Glomerular visceral epithelial cell (primary cell): ENCODE measurements at regions not wholly inside any gene's neighbourhood (a gene's known extent, or its start where the extent isn't known, plus 50 kb on each side); places are given as distances from the start of the nearest gene placed in this dataset.
"Not testable (repeated sequence)": the region's sequence is repeated elsewhere in the genome, so short reads cannot be mapped to it uniquely, and the experiment has no call there.

Experiments
- DNase-seq: peaks from one replicate; pipeline ENCODE4 v3.0.0-alpha.2; 2016; ENCODE audit errors: extremely low spot score

DNA sequence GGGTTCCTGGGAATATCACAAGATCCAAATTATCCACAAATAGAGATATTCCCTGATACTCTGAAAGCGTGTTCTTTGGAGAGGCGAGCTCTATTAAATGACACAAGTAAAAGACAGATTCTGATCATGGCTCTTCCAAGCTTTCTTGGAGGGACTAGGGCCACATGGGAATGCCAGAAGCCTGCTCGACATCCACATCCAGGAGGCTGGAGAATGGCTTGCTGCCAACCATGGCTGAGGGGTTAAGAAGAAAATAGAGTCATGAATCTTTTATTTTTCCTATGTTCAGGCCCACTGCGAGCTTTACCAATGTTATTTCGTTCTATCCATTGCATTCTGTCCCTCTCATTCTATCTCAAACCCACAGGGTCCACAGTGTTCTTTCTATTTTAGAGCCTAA is 1018.0 kb upstream of the CELF2 start:
- no peak for DNase-seq

- DNase-seq = no peak
Observed at GRCh38 chr10:10007957-10008356, 1009.7 kb upstream of the CELF2 start.

GRCh38 chr10:10010397-10010796 is 1007.3 kb upstream of the CELF2 start:
- DNase-seq = no peak

GRCh38 chr10:10014846-10015245 is 1002.8 kb upstream of the CELF2 start:
- DNase-seq = no peak

DNA sequence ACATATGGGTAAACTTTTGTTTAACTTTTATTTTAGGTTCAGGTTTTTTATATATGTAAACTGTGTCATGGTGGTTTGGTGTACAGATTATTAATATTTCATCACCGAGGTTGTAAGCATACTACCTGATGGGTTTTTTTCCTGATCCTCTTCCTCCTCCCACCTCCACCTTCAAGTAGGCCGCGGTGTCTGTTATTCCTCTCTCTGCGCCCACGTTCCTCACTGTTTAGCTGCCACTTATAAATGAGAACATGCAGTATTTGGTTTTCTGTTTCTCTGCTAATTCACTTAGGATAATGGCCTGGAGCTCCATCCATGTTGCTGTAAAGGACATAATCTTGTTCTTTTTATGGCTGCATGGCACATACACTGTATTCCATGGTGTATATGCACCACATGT is 1000.0 kb upstream of the CELF2 start:
- no peak for DNase-seq

- DNase-seq = no peak
Observed at GRCh38 chr10:10020945-10021344, 996.7 kb upstream of the CELF2 start.

GRCh38 chr10:10032991-10033390 is 984.7 kb upstream of the CELF2 start:
- no peak for DNase-seq

DNA sequence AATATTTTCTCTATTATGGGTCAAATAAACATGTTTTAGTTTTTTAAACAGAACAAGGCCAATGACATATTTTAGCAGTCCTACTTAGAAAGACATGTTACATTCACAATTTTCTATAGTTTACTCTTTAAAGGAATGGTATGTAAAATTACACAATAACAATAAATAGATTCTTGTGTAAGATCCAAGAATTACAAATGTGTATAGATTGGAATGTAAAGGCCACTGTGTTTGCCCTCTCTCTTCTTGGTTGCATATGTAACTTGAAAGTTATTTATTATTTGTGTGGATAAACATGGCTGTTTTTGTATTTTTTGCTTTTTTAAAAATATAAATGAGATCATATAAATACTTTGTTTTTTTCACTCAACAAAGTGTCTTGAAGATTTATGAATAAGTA is 979.3 kb upstream of the CELF2 start:
- no peak for DNase-seq

- no peak for DNase-seq
Observed at GRCh38 chr10:10039595-10039994, 978.1 kb upstream of the CELF2 start.

DNA sequence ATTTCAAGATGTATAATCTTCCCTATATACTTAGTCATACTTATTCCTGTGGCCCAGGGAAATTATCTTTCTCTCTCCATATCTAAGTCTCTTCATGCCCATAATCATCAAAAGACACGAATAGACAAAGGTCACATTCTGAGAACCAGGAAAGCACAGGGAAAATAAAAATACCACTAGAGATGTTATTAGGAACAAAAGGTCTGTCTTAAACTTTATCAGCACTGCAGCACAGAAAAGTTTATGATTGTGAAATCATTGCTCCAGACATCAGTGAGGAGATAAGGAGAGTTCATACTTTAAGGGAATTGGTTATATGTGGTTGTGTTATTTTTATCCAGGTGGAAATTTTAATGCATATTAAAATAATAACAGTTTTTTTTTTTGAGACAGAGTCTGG is 974.6 kb upstream of the CELF2 start:
- DNase-seq = no peak

- DNase-seq = no peak
Observed at GRCh38 chr10:10044922-10045764, 972.5 kb upstream of the CELF2 start.

DNA sequence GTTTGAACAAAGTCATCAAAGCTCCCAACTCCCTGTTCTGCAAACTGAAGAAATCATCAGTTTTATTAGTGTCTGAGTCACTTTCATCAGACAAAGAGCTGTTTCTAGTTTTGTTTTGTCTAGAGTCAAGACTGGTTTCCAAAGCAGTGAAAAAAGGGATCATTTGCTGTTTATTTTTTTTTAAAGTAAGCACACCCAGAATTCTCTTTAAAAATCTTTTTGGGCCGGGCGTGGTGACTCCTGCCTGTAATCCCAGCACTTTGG is 972.0 kb upstream of the CELF2 start:
- DNase-seq = no peak

DNA sequence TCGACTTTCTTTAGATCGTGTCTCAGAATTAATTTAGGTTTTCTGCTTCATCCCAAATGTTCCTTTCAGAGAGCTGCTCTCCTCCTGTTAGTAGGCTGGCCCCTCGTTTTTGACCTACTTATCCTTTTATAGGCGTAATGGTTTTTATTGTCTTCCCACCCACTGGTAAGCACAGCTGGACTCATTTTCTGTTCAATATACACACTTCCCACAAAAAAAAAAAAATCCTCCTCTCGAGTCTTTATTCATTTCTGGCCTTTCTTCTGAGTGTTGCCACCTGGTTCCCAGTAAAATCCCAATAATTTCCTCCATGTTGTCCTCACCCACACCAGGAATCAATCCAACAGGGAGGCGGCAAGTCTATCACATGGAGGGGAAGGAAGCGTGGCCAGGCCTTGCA is 970.2 kb upstream of the CELF2 start:
- DNase-seq = no peak

- no peak for DNase-seq
Observed at GRCh38 chr10:10053051-10053450, 964.6 kb upstream of the CELF2 start.

DNA sequence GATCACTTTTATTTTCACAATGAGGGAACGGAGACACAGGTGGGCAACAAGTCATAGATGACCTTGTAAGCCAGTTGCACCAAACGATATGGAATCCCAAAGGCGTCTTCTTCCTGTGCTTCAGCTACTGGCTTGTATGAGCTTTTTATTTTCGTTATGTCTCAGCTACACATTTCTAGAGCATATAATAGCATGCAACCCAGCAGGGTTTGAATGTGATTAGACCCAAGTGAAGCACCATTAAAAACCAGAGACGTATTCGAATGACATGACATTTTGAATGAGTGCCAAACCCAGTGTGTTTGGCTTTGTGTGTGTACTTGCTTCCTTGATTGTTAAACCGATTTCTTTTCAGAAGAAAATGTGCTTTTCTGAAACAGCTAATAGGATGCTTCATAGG is 963.2 kb upstream of the CELF2 start:
- DNase-seq = no peak

DNA sequence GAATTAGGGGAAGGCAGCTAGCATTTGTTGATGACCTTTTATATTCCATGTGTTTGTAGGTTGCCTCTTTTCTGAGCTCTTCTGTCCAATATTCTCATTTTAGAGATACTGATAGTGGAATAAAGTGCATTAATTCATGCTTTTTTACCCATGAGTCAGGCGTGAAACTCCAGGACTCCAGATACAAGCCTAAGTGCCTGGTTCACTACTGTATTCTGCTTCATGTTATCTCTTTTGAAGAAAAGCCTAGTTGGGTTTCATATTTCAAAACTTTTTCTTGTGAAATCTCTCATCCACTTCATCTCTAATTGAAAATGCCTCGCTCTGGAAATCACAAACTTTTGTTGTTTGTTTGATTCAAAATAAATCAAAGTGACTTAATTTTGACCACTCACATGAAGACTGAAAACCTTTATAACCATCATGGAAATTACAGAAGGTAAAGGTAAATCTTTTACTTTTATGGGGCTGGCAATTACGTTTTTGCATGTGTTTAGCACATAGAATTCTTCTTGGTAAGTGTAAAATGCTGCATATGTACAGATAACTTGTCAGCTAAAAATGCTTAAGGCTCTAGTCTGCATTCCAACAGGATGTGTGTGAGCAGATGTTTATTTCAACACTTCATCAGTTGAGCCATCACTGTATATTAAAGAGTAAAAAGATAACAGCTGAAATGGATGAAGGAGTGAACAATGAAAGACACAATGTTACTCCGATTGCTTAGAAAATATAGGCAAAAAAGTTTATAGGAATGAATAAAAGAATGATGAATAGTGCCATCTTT is 961.8 kb upstream of the CELF2 start:
- DNase-seq = no peak

GRCh38 chr10:10056961-10057360 is 960.7 kb upstream of the CELF2 start:
- DNase-seq = no peak

DNA sequence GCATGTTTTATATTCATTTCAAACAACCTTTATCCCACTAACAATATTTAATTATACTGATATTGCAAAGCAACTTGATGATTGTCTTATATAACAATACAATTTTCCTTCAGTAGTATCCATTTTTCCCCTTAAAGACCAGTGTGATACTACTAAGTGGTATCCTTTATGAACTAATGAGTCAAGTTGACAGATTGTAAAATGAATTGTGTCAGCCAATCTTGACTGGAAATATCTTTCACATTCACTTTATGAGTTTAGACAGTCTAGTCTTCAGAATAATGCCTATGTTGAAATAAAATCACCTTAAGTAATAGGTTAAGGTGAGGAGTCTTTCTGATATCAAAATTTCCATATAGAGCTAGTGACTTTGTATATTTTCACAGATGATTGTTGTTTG is 950.0 kb upstream of the CELF2 start:
- no peak for DNase-seq

DNA sequence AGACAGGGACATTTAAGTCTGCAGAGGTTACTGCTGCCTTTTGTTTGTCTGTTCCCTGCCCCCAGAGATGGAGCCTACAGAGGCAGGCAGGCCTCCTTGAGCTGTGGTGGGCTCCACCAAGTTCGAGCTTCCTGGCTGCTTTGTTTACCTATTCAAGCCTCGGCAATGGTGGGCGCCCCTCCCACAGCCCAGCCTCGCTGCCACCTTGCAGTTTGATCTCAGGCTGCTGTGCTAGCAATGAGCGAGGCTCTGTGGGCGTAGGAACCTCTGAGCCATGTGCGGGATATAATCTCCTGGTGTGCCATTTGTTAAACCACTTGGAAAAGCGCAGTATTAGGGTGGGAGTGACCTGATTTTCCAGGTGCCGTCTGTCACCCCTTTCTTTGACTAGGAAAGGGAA is 942.8 kb upstream of the CELF2 start:
- DNase-seq = not testable (repeated sequence)

- no peak for DNase-seq
Observed at GRCh38 chr10:10078446-10078845, 939.2 kb upstream of the CELF2 start.

DNA sequence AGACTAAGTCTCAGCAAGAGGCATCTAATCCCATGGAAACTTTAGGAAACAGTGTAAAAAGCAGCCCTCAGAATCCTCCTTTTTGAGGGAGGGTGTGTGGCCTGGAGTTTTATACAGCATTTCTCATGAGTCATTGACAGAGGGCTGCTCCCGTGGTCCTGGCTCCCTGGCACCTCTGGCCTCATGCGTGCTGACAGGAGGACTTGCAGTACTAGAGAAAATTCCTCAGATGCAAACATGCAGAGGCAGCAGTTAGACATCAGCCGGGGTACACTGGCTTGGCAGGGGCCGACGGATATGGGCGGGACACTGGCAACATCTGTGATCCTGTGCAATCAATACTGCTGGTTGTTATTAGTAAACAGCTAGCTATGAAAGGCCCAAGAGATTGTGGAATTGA is 925.1 kb upstream of the CELF2 start:
- DNase-seq = no peak

DNA sequence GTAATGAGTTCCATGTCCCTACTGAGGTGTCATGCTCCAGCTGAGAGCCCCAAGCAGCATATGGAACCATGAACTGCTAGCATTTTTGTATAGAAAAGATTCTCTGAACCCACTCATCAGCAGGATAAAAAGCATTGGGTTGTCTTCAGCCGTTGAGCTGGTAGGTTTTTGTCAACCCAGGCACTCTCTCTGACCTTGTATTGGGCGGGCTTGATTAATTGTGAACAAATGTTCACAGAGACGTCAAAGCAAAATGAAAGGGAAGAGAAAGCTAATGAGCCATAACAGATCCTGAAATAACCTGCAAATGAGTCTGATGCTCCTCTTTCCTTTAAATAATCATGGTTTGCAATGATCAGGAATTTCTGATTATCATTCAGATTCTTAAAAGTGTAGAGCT is 924.7 kb upstream of the CELF2 start:
- no peak for DNase-seq

DNA sequence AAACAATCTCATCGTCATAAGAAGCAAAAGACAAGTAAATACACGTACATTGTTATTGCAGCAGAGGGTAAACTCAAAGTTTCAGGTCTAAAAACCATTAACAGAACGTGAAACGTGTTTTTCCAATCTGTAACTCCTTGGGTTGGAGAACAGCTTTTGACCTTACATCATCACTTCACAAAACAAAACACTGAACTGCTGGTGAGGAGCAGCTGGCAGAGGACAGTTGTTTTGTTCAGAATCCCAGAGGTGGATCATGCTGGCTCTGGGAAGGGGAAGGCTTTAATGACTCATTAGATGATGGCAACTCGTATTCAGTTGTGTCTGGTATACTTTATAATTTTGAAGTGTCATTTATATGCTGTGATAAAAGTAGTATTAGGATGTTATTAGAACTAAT is 923.0 kb upstream of the CELF2 start:
- no peak for DNase-seq

DNA sequence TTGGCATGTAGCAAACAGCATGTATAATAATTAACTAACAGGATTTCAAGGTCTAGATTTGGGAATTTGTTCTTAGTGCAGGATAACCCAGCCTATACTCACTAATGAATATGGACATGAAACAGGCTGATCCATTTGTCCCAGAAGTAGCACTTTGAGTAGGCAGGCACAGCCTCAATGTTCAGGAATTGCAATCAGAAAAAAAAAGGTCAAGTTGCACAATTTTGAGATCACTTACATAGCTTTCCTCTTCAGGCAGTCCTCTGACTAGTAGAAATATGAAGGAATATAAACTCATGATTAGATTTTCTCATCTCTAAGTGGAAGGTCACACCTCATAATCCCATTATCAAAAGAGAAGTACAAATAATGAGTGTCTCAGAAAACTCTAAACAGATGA is 921.4 kb upstream of the CELF2 start:
- DNase-seq = no peak
